GM10248 (cell line): ENCODE measurements at regions not wholly inside any gene's neighbourhood (a gene's known extent, or its start where the extent isn't known, plus 50 kb on each side); places are given as distances from the start of the nearest gene placed in this dataset.

Experiments
- CTCF ChIA-PET: fragments of 300-600 bp; sonication (Branson Sonifier 250); formaldehyde crosslinking; extraction: SDS; loops from one replicate; lab custom pipeline; 2021; ENCODE audit warnings: antibody characterized with exemption; lab: Yijun Ruan, JAX
- POLR2A ChIA-PET: fragments of 350-650 bp; sonication (Branson Sonifier 250); formaldehyde crosslinking; extraction: SDS; loops from one replicate; lab custom pipeline; 2020; ENCODE audit warnings: antibody characterized with exemption; lab: Yijun Ruan, JAX
- DNase-seq: peaks from one replicate; pipeline ENCODE4 v3.0.0; 2012; ENCODE audit errors: extremely low spot score
- TF ChIP-seq, protein P1 (sequence below): IDR thresholded peaks from 2 replicates; pipeline ENCODE4 v1.5.1; 2012; ENCODE audit warnings: mild to moderate bottlenecking, low read depth; ENCODE audit errors: extremely low read depth, missing control alignments, control extremely low read depth

- TF ChIP-seq, protein P1, sequence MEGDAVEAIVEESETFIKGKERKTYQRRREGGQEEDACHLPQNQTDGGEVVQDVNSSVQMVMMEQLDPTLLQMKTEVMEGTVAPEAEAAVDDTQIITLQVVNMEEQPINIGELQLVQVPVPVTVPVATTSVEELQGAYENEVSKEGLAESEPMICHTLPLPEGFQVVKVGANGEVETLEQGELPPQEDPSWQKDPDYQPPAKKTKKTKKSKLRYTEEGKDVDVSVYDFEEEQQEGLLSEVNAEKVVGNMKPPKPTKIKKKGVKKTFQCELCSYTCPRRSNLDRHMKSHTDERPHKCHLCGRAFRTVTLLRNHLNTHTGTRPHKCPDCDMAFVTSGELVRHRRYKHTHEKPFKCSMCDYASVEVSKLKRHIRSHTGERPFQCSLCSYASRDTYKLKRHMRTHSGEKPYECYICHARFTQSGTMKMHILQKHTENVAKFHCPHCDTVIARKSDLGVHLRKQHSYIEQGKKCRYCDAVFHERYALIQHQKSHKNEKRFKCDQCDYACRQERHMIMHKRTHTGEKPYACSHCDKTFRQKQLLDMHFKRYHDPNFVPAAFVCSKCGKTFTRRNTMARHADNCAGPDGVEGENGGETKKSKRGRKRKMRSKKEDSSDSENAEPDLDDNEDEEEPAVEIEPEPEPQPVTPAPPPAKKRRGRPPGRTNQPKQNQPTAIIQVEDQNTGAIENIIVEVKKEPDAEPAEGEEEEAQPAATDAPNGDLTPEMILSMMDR: no peak
- DNase-seq: no peak
- POLR2A ChIA-PET: no interaction called here
- CTCF ChIA-PET: no interaction called here
Observed at GRCh38 chr10:105702211-105702610, 1061.1 kb downstream of the SORCS3 start.

DNA sequence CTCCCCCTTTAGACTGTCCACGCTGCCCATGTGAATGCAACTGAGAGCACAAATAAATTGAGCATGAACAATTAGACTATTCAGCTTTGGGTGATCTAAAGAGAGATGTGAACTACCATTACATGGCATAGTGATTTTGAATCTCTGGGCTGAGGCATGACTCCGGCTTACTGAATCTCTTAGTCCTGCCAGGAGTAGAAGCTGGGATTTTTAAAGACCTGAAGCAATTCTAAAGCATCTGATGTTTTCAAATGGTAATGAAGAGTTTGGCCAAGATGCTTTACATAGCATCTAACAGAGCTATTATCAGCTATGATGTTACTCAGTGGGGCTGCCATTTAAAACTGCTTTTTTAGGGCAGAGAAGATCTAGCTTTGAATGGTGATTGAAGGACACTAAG lies 1059.1 kb downstream of the SORCS3 start:
- ChIA-PET CTCF (no interaction called here), POLR2A (no interaction called here)
- DNase-seq: no peak
- TF ChIP-seq, protein P1: no peak

GRCh38 chr10:105699504-105699903 lies 1058.4 kb downstream of the SORCS3 start:
- no peak for DNase-seq
- TF ChIP-seq, protein P1: no peak
- CTCF ChIA-PET: no interaction called here
- POLR2A ChIA-PET: no interaction called here

DNA sequence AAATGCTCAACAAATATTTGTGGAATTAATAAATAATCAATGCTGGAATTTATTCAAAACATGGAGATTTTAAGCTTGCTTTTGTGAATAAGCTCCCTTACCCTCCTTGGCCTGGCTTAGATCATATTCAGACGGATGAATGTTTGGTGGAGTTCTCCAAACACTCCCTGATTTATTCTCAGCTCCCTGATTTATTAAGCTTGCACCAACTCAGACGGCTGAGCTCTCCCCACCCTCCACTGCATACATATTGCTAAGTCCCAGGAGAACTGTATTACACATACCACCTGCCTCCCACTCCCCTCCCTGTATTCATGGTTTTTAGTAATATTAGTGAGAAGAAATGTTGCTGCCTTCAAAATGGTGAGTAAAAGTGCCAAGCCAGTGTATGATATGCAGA lies 1057.5 kb downstream of the SORCS3 start:
- CTCF ChIA-PET: no interaction called here
- no peak for DNase-seq
- TF ChIP-seq, protein P1: no peak
- POLR2A ChIA-PET: no interaction called here

- no peak for DNase-seq
- ChIA-PET POLR2A (no interaction called here), CTCF (no interaction called here)
- TF ChIP-seq, protein P1: no peak
Observed at GRCh38 chr10:105697290-105697780, 1056.2 kb downstream of the SORCS3 start.

- CTCF ChIA-PET: interaction anchor here (1.1 kb wide), 1 partner anchor 16 kb away, joined by 3 read pairs; no protein-coding TSS in a partner anchor
- no peak for DNase-seq
Observed at GRCh38 chr10:105691811-105692210, 1050.7 kb downstream of the SORCS3 start.

GRCh38 chr10:105682911-105683310 lies 1041.8 kb downstream of the SORCS3 start:
- TF ChIP-seq, protein P1: no peak
- ChIA-PET CTCF (no interaction called here), POLR2A (no interaction called here)
- no peak for DNase-seq

More at GRCh38 chr10:105691811-105692210, 1050.7 kb downstream of the SORCS3 start:
- TF ChIP-seq, protein P1: no peak
- POLR2A ChIA-PET: no interaction called here
